ENCODE measurements at regions not wholly inside any gene's neighbourhood (a gene's known extent, or its start where the extent isn't known, plus 50 kb on each side); places are given as distances from the start of the nearest gene placed in this dataset.

DNA sequence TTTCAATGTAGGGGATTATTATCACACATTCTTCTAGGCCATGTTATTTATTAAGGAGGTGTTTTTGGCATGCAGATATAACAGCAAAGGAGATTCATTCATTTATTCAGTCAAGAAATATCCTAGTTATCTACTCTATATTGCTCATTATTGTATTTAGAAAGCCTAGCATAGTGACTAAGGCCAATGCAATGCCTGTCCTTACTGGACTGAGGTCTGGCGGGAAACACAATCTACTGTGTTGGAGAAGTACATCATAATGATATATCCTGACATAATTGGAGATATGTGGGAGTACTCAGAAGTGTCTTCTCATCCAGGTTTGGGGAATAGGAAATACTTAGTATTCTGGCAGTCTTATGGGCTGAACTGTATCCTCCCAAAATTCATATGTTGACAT lies 421.5 kb upstream of the USP24 start:
- no peak for DNase-seq

DNA sequence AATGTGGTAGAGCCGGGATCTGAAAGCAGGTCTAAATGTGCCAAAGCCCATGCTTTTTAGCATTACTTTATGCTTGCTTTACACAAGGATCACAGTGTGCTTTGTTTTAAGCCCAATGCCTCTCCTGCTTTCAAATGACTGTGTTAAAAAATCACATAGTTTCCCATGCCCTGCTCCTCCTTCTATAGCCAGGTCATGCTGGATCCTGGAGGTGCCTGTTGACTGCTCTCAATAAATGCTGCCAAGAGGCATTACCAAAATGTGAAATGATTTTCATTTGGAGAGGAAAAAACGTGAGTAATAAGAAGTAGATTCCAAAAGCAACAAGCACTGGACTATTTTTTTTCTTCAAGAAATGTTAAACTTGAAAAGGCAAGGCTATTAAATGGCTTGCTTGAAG lies 420.7 kb upstream of the USP24 start:
- no peak for DNase-seq

DNA sequence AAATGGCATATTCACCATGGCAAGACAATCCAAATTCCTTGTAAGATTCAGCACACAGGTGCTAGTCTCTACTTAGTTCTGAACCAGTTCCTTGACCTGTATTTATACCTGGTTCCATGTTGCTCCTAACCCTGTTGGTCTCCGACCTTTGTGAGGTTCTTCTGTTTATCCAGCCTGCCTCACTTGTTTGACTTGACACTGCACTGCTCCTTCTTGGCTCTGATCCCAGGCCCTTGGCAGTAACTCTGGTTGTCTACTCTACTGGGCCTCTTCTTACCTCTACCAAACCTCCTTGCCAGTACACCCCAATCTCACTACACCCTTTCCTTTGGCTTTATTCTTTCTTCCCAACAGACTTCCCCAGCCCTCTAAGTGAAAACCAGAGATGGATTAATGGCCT lies 419.4 kb upstream of the USP24 start:
- no peak for DNase-seq

DNA sequence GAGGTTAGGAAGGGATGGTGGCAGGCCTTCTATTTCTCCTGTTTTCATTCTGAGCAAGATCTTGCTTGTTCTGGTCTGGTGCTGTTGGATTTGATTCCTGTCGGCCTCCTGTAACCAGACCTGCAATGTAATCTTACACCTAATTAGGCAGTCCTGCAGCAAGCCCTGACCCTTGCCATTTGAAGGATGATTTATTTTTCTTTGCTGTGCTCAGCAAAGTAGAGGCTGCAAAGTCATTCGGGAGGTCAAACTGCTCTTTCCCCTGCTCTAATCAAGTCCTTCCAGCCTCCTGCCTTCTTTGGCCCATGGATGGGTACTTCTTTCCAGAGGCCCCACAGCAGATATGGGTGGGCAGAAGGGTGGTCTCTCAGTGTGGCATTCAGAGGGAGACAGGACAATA lies 417.7 kb upstream of the USP24 start:
- no peak for DNase-seq

DNA sequence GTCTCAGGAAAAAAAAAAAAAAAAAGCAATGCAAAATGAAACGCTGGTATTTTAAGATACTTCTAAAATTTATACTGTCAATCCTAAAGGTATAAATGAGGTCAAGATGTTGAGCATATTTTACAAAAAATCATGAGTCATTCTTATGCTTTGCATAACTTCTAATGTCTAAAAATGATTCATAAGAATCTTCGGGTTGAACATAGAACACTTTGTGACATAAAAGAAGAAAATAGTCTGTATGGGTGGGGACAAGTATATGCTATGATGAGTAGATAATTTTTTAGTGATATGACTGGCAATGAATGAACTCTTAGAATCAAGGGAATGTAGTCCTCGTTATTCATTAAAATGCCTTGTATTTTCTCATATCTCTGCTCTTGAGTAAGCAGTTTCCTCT lies 416.9 kb upstream of the USP24 start:
- no peak for DNase-seq

DNA sequence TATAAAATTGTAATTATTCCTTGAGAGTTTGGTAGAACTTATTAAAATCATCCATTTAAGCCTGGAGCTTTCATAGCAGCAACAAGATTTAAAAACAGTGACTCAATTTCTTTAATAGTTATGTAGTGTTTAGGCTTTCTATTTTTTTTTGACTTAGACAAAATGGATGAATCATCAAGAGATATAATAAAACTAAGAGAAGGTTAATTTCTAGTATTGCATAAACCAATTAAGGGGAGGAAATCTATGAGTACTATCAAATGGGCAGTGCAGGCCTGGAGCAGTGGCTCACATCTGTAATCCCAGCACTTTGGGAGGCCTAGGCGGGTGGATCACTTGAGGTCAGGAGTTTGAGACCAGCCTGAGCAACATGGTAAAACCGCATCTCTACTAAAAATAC lies 416.3 kb upstream of the USP24 start:
- no peak for DNase-seq

DNA sequence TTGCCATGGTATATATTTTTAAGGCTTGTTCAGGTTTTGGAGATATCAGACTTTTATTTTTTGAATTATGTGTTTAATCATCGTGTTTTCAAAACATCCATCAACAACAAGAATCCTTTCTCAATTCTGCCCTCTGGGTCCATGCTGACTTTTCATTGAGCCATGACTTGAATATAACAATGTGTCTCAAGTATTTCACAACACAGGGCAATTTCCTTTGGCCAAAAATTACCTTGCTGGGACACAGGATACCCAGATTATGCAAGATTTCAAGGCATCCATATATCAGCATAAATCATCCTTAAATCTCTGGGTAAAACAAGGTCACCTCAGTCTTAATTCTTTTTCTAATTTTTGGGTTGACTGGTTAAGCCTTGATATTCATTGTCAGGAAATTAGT lies 411.2 kb upstream of the USP24 start:
- DNase-seq = no peak

DNA sequence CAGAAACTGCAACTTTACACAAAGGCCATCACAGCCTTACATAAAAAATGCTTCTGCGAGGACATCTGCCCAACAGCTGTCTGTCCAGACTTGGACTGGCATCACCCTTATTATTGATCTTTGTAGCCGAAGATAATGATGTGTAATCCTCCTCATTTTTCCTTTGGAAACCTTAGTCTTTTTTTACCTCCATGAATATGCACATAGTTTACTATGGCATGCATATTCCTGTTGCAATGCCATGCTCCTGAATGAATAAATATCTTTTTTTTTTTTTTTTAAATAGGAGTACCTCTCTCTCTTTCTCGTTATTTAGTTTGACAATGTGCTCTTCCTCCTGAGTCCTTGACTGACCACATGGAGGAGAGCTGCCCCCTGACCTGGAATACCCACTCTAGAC lies 409.6 kb upstream of the USP24 start:
- no peak for DNase-seq

DNA sequence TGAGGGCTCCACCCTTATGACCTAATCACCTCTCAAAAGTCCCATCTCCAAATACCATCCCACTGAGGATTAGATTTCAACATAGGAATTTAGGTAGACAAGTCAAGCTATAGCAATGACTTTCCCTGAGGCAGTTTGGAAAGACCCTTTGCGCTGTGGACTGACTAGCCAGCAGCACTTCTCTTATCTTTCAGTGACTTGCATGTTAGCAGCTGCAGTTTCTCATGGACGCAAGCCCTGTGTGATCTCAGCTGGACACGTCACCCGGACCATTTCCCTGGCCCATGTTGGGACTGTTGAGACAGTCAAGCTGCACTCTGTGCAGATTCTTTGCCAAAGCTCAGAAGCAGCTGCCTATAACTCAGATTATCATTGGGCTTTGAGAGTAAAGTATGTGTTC lies 408.1 kb upstream of the USP24 start:
- DNase-seq = no peak

DNA sequence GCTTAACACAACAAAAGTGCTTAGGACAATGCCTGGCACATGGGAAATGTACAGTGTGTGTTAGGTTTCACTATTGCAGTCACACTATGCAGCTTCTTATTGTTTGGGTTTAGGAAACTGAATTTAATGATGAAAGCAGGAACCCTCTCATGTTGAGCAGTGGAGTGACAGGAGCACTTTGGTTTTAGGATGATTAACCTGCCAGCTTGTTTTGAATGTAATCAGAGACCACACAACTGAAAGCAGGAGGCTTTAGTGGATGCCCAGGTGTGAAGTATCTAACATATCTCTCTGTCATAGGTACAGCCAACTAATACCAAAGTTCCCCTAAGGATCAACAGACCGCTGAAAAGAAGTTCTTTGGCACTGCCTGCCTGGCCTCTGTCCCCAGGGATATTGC lies 406.9 kb upstream of the USP24 start:
- DNase-seq = no peak

DNA sequence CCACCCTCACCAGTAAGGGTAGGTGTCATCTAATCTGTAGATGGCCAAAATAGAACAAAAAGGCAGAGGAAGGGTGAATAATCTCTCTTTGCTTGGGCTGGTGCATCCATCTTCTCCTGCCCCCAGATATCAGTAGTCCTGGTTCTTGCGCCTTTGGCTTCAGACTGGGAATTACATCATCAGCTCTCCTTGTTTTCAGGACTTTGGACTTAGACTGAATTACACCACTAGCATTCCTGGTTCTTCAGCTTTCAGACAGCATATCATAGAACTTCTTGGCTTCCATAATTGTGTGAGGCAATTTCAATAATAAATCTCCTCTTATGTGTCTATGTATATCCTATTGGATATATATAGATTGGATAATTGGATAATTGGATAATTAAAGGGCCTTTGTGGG lies 403.0 kb upstream of the USP24 start:
- no peak for DNase-seq

DNA sequence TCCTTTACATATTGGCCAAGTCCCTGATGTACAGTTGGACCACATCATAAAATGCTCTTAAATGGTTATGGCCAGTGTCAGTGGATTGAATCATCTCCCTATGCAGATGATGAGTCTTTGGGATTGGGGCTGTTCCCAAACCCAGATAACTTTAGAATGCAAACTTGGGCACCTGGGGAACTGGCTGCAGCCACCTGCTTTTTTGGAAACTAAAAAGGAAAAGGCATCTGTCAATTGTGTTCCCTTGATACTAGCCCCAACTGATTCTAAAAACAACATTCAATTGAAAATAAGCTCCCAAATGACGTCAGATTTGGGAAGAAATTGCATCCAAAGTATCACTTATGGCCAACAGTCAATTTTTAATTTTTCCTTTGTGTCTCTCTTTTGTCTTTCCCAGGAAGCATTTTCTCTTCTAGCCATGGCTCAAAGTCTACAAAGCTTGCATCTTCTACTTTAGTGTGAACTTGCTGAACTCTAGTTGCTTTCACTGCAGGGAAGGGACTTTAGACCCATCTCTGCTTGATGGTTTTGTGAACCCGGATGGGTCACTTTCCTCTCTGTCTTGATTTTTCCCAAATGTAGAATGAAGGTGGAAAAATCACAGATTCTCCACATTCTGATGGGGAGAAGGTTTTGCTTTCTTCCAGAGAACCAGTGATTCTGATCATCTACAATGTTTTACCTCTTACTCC lies 402.3 kb upstream of the USP24 start:
- no peak for DNase-seq

DNA sequence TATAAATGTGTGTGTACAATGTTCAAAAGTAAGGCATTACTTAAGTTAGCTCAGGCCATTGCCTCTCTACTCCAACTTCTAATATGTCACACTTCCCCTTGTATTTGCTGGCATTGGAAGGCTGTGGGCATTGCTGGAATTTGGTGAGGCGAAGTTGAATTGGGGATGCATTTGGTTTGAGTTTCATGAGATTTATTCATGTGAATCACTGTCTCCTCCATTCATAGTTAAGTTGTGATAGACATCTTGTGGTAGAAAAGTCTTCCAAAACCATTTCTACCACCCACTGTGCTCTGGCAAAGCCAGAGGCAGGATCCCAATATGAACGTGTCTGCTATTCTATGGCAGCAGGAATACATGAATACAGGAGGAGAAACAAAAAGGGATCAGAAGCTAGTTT lies 397.8 kb upstream of the USP24 start:
- peak; percentile 37 for DNase-seq

DNA sequence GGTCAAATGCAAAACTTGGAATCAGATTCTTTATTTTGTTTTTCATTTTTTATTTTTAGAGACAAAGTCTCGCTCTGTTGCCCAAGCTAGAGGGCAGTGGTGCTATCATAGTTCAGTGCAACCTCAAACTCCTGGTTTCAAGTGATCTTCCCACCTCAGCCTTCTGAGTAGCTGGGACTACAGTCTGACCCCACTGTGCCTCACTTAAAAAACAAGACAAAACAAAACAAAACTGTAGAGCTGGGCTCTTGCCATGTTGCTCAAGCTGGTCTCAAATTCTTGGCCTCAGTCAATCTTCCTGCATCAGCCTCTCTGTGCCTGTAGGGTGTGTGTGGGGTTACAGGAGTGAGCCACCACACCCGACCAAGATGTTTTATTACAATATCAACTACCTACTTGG lies 396.0 kb upstream of the USP24 start:
- DNase-seq = no peak

DNA sequence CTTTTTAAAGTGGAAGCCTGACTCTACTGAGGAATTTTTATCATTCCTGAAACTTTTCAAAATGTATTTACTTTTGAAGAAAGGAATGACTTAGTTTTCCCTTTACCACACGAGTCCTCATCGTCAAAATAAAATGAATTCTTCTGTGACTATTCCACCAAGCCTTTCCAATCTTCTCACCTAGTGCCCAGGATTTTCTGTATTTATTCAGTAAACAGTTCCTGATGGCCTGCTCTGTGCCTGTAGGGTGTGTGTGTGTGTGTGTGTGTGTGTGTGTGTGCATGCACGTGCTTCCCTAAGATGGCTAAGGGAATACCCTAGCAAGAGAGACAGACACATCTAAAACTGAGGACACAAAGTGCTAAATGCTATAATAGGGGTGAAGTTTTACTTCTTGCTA lies 395.0 kb upstream of the USP24 start:
- DNase-seq = no peak

DNA sequence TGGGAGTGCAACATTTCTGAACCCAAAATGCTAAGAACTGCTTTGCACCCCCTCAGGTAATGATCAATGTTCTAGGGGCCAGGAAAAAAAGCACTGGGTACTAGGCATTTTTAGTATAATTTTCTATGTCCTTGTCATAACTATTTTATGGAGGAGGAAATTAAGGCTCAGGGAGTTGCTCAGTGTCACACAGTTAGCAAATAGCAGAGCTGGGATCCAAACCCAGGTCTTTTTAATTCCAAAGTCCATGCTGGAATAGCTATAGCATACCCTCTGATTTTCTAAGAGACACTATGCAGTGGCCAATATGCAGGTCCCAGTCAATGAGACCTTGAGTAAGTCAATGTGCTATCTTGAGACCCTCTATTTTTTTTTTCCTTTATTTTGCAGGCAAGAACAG lies 394.5 kb upstream of the USP24 start:
- DNase-seq = no peak

DNA sequence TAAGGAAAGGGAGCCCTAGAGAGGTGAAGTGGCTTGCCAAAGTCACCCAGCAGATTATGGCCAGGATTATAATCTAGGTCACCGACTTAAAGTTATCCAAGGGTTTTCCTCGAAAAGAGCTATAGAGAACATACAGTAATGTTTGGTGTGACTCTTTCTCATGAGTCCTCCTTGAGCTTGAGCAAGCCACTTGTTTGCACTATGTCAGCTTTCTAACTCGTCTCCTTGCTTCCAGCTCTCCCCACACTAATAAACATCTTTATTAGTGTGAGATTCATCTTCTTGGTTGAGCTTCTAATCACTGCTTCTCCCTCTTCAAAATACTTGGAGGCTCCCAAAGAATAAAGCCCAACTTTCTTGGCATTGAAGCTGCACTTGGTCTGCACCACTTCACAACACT lies 390.0 kb upstream of the USP24 start:
- no peak for DNase-seq

DNA sequence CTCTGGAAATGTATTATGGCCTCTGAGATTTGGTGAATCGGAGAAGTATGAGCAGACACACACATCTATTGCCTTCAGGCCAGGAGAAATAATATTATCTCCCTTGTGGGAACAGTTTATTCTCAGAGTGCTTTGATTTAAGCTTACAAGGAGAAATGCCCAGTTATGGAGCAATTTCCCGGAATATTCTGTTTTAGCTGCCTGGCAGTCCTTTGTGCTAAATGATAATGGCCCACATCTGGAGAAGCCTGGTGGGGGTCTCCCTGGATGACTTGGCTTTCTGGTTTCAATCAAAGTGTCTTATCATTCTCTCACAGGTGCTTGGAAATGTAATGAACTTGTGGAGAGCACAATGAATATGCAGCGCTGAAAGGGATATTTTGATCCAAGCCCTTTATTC lies 389.6 kb upstream of the USP24 start:
- DNase-seq = no peak

DNA sequence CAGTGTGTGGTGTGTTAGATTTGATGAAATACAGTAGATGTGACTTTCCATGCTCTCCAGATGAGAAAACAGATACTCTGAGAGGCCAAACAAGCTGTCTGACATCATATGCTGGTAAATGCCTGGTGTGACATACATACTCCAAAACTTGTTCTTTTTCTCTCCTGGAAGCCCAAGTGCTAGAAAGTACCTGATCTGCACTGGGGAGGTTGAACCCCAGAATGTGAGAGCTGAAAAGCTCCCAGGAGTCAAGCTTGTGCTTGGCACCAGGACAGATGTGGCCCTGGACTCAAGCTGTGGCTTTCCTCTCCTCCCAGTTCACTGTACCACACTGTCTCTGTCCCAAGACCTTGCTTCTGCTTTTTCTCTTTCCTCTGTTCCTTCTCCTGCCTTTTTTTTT lies 389.0 kb upstream of the USP24 start:
- DNase-seq = no peak

DNA sequence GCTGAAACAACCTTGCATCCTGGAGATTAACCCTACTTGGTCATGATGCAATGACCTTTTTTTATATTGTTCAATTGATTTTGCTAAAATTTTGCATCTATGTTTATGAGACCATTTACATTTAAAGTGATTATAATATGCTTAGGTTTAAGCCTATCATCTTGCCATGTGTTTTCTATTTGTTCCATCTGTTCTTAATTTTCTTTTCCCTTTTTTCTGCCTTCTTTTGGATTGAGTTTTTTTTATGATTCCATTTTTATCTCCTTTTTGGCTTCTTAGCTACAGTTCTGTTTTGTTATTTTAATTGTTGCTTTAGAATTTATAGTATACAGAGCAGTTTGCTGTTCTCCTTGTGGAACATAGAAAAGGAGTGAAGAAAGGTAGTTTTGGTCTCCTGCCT lies 385.1 kb upstream of the USP24 start:
- no peak for DNase-seq

DNA sequence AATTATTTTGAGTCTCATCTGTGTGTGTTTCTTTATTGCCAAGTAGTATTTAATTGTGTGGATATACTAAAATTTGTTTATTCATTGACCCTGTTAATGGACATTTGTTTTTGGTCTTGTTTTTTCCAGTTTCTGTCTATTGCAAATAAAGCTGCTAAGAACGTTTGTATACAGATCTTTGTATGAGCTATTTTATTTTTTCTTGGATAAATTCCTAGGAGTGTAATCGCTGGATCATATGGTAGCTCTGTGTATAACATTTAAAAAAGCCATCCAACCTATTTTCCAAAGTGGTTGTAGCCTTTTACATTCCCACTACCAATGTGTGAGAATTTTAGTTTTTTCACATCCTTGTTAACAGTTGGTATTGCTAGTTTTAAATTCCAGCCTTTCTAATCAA lies 382.7 kb upstream of the USP24 start:
- no peak for DNase-seq

DNA sequence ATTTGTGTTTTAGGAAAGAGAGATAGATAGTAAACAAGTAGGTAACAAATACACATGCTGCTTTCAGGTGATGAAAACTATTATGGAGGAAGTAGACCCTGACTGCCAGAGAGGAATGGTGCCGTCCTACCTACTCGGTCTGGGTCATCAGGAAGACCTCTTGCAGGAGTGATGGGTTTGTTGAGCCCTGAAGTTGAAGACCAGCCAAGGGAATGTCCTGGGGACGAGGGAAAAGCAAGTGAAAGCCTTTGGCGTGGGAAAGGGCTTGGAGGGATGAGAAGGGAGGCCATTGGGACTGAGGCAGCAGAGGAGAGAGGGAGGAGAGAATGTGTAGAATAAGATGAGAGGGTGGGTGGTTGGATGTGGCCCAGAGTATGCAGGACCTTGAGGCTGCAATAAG lies 379.5 kb upstream of the USP24 start:
- no peak for DNase-seq

DNA sequence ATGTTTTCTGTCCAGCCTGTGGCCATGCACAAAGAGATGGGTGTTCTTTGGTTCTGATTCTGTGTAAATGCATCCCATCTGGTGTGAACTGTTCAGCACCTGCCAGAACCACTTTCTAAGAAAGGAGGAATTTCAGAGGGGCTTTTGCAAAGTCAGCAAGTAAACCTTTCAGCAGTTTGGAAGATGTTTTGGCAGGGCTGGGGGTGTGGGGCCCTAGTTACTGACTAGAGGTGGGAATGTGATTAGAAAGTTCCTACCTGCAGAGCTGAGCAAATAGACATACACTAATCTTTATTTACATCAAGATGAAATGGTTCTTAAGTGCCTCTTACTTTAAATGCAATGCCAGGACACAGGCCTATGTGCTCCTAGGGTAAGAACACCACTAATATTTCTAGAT lies 378.1 kb upstream of the USP24 start:
- no peak for DNase-seq

DNA sequence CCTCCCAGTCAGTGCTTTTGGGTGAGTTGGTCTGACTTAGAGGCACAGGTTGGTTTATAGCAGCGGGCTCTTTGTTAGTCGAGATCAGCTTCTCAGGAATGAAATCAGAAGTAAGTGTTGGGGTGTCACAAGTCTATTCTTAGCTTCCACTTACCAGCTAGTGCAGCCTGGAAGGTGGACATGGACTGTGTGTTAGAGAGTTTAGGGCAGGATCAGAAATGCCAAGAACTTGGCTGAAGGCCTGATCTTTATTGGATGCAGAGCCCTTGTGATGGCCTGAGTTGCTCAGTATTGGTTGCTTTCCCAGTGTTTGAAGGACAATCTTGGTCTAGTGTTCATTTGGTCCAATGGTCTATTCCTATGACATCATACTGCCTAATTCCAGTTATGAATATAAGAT lies 377.0 kb upstream of the USP24 start:
- DNase-seq = no peak

DNA sequence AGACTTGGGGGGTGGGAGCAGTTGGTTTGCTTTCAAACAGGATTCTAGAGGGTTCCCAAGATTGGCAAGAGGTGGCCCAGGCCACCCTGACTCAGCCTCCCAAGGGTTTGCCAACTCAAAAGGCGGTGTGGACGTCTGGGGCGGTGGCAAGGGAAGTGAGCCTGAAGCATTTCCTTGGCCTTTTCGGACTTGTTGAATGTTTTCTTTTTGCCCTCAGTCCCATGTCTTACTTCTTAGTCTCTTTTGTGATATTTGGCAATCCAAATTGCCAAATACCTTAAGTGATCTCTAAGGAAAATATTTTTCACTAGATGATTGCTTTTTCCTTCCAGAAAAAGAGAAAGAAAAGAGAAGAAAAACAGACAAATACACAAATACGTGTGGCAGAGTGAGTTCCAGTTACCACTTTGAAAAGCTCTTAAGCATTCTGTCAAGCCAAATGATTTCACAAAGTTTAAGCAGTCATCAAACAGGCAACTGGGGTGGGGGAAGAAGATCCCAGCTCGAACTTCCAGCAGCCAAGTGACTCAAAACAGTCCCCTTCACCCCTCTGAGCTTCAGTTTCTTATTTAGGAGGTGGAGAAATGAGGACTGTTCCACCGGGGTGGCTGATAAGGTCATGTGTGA lies 374.6 kb upstream of the USP24 start:
- no peak for DNase-seq

Measured in NCI-H446 treated with DMSO at 0.1 percent for 48 hours (cell line).